Muscle of arm (tissue), 1 donor: ENCODE measurements at regions not wholly inside any gene's neighbourhood (a gene's known extent, or its start where the extent isn't known, plus 50 kb on each side); places are given as distances from the start of the nearest gene placed in this dataset.

Experiments used
- DNase-seq: peaks from one replicate; pipeline ENCODE4 v3.0.0-alpha.2; 2013

GRCh38 chr15:46703871-46704637 lies 1013.3 kb upstream of the SEMA6D start:
- DNase-seq: no peak

GRCh38 chr15:46707452-46707851 lies 1009.9 kb upstream of the SEMA6D start:
- no peak for DNase-seq

- DNase-seq: no peak
These were observed 1009.1 kb upstream of the SEMA6D start for GRCh38 chr15:46708226-46708625.

- DNase-seq: no peak
These were observed 1007.7 kb upstream of the SEMA6D start for GRCh38 chr15:46709460-46710083.

DNA sequence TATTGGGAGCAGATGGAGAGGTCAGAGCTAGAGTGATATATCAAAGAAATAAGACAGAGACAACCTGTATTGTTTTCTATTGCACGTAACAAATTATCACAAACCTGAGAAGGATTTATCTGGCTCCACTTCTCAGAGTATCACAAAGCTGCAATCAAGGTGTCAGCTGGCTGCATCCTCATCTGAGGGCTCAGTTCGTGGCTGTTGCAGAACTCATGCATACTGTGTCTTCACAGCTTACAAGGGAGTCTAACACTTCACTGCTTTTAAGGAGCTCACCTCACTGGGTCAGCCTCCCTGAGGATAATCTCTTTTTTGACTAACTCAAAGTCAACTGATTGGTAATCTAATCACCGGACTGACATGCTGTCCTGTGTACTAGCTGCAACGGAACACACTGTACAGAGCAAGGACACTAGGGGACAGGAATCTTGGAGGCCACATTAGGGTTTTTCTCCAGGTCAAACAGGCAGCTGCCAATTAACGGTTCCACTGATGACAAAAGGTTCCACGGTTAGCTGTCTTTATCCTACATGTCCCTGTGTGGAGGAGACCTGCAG lies 1006.8 kb upstream of the SEMA6D start:
- DNase-seq: no peak

DNA sequence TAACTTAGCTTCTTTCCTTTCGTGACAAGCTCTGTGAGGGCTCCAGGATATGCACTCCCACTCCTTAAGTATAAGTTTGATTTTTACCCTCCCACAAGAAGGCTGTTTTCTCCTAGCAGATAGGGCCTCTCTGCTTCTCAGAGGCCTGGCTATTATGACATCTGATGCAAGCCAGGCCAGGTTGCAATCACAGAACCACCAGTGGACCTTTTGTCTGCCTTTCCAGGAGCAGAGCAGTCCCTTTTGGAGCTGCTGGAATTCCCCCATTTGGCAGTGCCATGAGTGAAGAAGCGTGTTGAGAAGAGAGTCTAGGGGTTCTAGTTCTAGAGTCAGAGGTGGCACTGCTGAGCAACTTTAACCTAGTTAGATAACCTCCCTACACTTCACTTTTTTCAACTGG lies 1004.3 kb upstream of the SEMA6D start:
- DNase-seq: no peak

GRCh38 chr15:46714950-46715349 lies 1002.4 kb upstream of the SEMA6D start:
- no peak for DNase-seq

DNA sequence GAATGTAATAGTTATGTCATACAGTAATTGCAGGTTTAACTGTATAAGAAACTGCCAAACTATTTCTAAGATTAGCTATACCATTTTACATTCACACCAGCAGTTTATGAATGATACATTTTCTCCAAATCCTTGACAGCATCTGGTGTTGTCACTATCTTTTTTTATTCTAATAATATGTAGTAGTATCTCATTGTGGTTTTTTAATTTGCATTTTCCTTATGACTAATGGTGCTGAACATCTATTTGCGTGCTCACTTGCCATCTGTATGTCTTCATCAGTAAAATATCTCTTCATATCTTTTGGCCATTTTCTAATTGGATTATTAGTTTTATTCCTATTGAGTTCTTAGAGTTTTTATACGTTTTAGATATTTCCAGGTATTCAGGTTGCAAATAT lies 994.0 kb upstream of the SEMA6D start:
- DNase-seq: no peak

DNA sequence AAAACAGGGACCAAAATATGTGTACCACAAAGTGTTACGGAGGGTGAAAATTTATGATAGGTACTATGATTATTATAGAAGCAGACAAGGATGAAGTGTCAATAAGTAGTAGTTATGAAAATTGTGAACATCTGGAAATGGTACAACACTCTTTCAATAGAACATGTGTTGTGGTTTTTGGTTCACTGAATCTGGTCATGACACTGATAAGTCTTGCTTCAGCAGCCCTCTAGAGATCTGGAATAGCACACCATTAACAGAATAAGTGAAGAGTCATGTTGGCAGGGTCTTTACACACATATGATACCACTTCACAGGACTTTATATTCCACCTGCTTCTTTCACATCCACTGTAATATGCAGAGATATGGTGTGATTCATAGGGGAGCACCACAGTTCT lies 985.2 kb upstream of the SEMA6D start:
- no peak for DNase-seq

GRCh38 chr15:46735115-46735514 lies 982.2 kb upstream of the SEMA6D start:
- no peak for DNase-seq

GRCh38 chr15:46751303-46751702 lies 966.0 kb upstream of the SEMA6D start:
- DNase-seq: no peak

DNA sequence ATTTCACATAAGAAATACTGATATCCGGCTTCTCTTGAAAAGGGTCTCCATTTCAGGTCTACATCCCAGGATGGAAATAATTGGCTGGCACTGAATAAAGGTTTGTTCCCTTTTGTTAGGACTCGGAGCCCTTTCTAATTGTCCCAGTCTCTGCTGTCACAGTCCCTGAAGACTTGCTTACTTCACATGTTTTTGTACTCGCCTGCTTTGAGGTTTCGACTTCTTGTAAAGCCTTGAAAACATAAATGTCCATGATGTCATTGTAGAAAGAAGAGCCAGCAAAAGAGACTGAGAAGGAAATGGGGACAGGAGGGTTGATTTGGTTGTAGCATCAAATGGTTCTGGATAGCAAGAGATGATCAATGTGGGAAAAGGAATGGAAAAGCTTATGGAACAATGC lies 963.4 kb upstream of the SEMA6D start:
- DNase-seq: no peak

GRCh38 chr15:46763091-46763490 lies 954.2 kb upstream of the SEMA6D start:
- DNase-seq: no peak

DNA sequence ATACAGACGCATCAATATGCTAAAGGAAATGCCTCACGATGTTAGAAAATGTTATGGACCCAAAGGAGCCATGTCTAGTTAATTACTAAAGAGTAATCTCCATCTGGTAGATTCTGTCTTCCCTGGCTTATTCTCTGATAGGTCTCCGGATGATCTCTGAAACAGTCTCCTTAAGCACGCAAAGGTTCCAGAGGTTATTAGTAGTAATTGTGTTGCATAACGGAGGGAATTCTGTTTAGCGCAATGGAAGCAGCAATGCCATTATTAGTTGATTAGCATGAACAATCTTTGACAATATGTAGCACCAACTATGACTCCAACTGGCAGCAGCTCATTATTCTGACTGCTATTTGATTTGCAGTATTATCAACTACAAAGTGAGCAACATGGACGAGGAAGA lies 952.5 kb upstream of the SEMA6D start:
- no peak for DNase-seq

DNA sequence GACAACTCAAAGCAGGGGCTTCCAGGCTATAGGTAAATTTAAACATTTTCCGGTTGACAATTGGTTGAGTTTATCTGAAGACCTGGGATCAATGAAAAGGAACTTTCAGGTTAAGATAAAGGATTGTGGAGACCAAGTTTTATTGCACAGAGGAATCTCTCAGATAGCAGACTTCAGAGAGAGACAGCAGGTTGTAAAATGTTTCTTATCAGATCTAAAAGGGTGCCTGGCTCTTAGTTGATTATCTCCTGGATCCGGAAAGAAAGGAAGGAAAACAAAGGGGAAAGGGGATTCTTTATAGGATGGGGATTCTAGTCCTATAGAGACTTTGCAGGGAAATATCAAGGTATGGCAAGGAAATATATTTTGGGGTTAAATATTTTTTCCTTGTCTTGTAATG lies 951.3 kb upstream of the SEMA6D start:
- no peak for DNase-seq

DNA sequence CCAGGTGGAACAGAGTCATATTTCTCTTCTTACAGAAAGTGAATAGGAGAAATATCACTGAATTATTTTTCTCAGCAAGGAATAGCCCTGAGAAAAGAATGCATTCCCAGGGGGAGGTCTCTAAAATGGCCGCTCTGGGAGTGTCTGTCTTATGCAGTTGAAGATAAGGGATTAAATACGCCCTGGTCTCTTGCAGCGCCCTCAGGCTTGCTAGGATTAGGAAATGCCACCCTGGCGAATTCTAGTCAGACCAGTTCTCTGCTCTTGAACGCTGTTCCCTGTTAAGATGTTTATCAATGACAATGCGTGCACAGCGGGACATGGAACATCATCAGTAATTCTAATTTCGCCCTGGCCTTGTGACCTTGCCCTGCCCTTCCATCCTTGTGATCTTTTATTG lies 949.0 kb upstream of the SEMA6D start:
- DNase-seq: no peak

- DNase-seq: no peak
These were observed 944.3 kb upstream of the SEMA6D start for GRCh38 chr15:46773016-46773415.

DNA sequence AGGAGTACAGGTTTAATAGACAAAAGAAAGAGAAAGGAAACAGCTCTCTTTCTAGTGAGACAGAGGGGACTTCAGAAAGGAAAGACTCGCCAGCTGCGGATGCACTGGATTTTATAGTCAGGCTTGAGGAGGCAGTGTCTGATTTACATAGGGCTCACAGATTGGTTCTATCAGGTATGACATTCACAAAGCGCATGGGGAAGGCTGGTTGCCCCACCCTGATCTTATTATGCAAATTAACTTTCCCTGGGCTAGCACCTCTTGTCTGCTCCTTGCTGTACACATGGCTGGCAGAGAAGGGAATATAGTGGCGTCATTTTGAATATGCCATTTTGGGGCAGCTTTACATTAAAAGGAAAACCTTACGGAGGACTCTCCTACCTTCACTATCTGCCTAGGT lies 938.4 kb upstream of the SEMA6D start:
- no peak for DNase-seq

- no peak for DNase-seq
These were observed 930.6 kb upstream of the SEMA6D start for GRCh38 chr15:46786590-46787285.

GRCh38 chr15:46795685-46796084 lies 921.6 kb upstream of the SEMA6D start:
- DNase-seq: no peak

DNA sequence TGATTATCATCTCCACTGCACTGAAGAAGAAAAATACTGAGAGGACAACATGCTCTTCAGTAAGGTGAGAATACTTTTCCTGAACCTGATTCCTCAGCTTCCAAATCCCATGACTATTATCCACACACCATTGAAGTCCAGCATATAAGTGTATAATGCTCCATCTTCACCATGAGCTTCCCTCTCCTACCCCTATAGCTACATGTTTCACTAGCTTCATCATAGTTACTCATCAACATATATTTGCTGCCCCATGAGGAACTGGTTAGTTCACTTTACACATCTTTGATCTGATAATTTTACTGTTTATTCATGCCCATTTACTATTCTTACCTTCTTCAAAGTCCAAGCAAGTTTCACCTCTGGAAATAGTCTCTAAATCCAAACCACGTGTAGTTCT lies 908.5 kb upstream of the SEMA6D start:
- DNase-seq: no peak

DNA sequence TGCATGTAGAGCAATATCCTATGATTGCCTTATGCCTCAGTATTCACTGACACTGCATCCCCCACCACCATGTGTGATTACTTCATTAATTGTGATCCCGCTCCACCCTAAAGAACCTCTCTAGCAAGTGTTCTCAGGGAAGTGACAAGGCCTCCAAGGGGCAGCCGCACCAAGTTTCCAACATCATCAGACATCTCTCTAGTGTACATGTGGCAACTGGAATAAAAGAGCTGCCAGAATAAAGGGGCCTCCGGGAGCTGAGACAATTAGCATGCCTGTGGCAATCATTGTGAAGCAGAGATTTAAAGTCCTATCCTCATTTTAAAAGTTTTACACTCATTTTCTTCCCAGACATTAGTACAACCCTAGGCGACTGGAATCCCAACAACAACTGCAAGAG lies 902.1 kb upstream of the SEMA6D start:
- DNase-seq: no peak

GRCh38 chr15:46815765-46816164 lies 901.5 kb upstream of the SEMA6D start:
- no peak for DNase-seq
